Aorta (tissue), 5 donors: ENCODE measurements at regions not wholly inside any gene's neighbourhood (a gene's known extent, or its start where the extent isn't known, plus 50 kb on each side); places are given as distances from the start of the nearest gene placed in this dataset.

Experiments
- ATAC-seq: fragments of 200-7000 bp; cut with Tn5 transposase; one replicate; pipeline ENCODE4 v1.9.1; 2022; ENCODE audit warnings: moderate library complexity; ENCODE audit not compliant: low FRiP score
- DNase-seq, 2 donors: peaks; one replicate each; pipeline ENCODE4 v3.0.0-alpha.2; 2020
- H3K27ac ChIP-seq, 2 donors: one replicate each; pipeline ENCODE4 v1.5.1; 2013; ENCODE audit warnings: low read length in 2 of 2, mild to moderate bottlenecking in 2 of 2, moderate library complexity in 2 of 2, control low read depth in 1 of 2, inconsistent platforms in 1 of 2, low read depth in 1 of 2
- H3K27me3 ChIP-seq, 2 donors: one replicate each; pipeline ENCODE4 v1.6.1; 2013; ENCODE audit warnings: control low read depth in 1 of 2, low read length in 1 of 2, mild to moderate bottlenecking in 1 of 2, moderate library complexity in 1 of 2; ENCODE audit not compliant: insufficient read depth in 2 of 2, control insufficient read depth in 1 of 2
- H3K36me3 ChIP-seq, 2 donors: one replicate each; pipeline ENCODE4 v1.6.1; 2013; ENCODE audit warnings: control low read depth in 1 of 2, low read length in 1 of 2, mild to moderate bottlenecking in 1 of 2; ENCODE audit not compliant: insufficient read depth in 2 of 2, control insufficient read depth in 1 of 2
- H3K4me1 ChIP-seq, 2 donors: one replicate each; pipeline ENCODE4 v1.6.1; 2013; ENCODE audit warnings: low read length in 2 of 2, control low read depth in 1 of 2, mild to moderate bottlenecking in 1 of 2, moderate library complexity in 1 of 2; ENCODE audit not compliant: insufficient read depth in 2 of 2, control insufficient read depth in 1 of 2
- H3K4me3 ChIP-seq, 2 donors: one replicate each; pipeline ENCODE4 v1.5.1; 2013; ENCODE audit warnings: low read length in 2 of 2, control low read depth in 1 of 2, mild to moderate bottlenecking in 1 of 2
- H3K9me3 ChIP-seq: one replicate; pipeline ENCODE4 v1.6.1; 2013; ENCODE audit warnings: mild to moderate bottlenecking, low read length; ENCODE audit not compliant: control insufficient read depth
- WGBS, 2 donors: extraction: QIAGEN DNeasy Blood & Tissue Kit; methylation state at CpG; one replicate each; pipeline ENCODE4 v1.1.7; 2013; 5-methylcytosine and 5-hydroxymethylcytosine counted together
- intact Hi-C, 2 donors: fragments of 100-400 bp; cut with DNase I; formaldehyde crosslinking; loops; one replicate each; pipeline versions ENCODE4 v1.14.2 to v1.15.0; 2022
- donor health status: healthy with polysubstance abuse.
- donor health status: Bipolar disorder and iron deficiency.
- donor health status: DM: no; HTN: no; CAD: no.
- donor health status: DM: no; HTN: no; CAD: no.
- donor health status: DM: yes; HTN: yes; CAD: no.

DNA sequence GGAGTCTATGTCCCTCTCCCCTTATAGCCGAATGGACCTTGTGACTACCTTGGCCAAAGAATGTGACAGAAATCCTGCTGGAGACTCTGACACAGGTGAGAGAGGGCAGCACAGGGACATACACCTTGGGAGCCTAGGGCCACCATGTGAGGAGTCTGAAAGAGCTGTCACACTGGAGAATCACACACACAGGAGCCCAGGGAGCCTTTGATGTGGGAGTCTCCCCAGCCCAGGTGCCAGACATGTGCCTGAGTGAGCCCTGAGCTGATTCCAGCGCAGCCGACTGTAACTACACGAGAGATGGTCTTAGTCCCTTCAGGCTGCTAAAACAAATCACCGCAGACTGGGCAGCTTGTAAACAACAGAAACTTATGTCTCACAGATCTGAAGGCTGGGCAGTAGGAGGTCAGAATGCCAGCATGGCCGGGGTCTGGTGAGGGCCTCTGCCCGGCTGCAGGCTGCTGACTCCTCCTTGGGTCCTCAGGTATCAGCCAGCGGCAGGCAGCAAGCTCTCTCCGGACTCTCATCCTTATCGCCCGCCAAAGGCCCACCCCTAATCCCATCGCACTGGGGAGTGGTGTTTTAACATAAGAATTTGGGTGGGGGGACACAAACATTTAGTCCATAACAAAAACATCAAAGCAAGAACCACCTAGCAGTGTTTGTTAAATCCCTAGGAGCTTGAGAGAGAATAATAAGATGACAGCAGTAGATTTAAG is 63.8 kb upstream of the GPR45 start:
- H3K36me3 ChIP-seq: no peaks in the 10 kb centered on the region
- no peak for ATAC-seq
- H3K4me3 ChIP-seq: no peak overlapping the region
- no peaks in the 10 kb centered on the region for H3K4me1 ChIP-seq
- intact Hi-C loops: no loop called here
- no peaks in the 10 kb centered on the region for H3K27me3 ChIP-seq
- no peaks in the 10 kb centered on the region for H3K9me3 ChIP-seq
- WGBS, 2 donors: 25 to 30% methylated on average over 12 of the region's 12 CpGs
- no peak for DNase-seq
- H3K27ac ChIP-seq: no peak overlapping the region

DNA sequence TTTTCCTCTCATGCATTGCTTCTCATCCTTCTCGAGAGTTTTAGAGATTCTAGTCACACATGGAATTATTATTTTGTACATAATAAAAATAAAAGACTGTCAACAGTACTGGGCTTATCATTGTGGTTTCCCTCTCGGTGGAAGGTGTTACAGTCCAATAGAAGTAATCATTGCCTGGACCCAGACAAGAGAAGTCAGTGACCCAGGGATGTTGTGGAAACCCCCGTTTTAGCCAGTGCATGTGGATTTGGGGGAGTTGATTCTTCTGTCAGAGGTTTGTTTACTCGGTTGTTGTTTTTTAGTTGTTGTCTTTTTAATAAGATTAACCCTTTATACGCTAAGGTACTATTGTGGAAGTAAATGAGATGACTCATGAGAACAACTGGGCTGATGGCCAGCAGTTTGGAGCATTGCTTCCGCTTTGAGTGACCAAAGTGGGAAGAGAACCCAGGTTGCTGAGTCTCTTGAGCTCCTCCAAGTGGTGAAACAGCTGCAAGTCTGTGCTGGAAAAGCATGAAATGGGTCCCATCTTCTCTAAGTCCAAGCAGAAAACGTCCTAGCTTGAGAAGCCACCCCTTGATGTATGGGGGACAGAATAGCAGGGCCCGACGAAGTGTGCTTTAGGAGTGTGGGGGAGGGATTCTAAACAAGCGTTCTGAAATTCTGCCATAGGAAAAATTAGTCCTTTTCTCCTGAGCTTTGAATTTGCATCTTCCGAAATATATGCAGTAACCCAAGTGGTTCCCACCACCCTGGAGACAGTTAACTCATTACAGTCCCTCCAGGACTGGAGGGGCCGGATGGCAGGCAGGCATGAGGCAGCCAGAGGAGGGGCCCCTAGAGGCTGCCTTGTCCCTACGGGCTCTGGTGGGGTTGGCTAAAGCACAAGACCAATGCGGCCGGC is 61.8 kb upstream of the GPR45 start:
- 53 to 60% methylated on average over 15 of the region's 15 CpGs for WGBS, 2 donors
- peak in 1 of 2 donors; percentile 72 for DNase-seq
- no peaks in the 10 kb centered on the region for H3K27me3 ChIP-seq

DNA sequence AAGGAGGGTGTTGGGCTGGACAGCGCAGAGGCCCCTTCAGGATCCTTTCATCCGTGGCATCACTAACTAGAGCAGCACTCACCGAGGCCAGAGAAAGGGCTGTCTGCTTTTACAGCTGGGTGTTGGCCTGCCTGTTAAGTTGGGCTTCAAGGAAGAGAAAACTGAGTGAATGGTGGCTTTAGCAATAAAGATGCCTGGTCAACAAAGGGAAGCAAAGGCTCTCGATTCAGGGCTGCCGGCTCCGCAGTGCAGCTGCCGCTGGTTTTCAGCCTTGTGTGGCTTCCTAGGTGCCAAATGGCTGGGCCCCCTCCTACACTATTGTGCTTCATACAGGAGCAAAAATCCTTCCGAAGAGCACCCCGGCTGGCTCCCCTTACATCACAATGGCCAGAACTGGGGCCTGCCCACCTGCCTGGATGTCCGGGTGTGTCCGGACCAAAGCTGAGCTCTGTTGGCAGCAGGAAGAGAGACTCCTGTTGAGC is 61.0 kb upstream of the GPR45 start:
- no peaks in the 10 kb centered on the region for H3K27me3 ChIP-seq
- no peaks in the 10 kb centered on the region for H3K4me1 ChIP-seq
- H3K9me3 ChIP-seq: no peaks in the 10 kb centered on the region
- DNase-seq: no peak
- H3K36me3 ChIP-seq: no peaks in the 10 kb centered on the region
- H3K27ac ChIP-seq: no peak overlapping the region
- ATAC-seq: no peak
- H3K4me3 ChIP-seq: no peak overlapping the region
- 36 to 47% methylated on average over 11 of the region's 11 CpGs for WGBS, 2 donors
- intact Hi-C loops: no loop called here

More for the DNA sequence above, 61.8 kb upstream of the GPR45 start:
- no peak overlapping the region for H3K4me3 ChIP-seq
- H3K36me3 ChIP-seq: no peaks in the 10 kb centered on the region
- H3K9me3 ChIP-seq: no peaks in the 10 kb centered on the region
- H3K4me1 ChIP-seq: no peaks in the 10 kb centered on the region
- intact Hi-C loops: no loop called here
- no peak overlapping the region for H3K27ac ChIP-seq
- no peak for ATAC-seq

DNA sequence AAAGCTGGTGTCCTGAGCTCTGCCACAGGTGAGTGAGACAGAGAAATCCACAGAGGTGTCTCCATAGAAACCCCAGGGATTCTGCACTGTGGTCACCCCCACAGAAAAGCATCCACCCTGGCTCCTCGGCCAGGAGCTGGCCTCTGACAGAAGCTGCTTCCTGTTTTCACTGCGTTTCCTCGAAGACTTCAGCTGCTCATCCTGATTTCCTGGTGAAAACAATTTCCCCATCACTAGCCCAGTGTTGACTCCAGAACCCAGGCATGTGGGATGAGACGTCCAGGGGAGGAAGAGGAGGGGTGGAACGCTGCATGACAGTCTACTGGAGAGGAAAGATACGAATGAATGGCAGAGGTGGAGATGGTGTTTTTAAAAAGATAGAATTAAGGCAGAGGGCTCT is 60.3 kb upstream of the GPR45 start:
- intact Hi-C loops: no loop called here
- WGBS, 2 donors: 38 to 39% methylated on average over 6 of the region's 6 CpGs
- ATAC-seq (no peak), DNase-seq (no peak)
- Histone ChIP-seq H3K27me3 (no peaks in the 10 kb centered on the region), H3K36me3 (no peaks in the 10 kb centered on the region), H3K4me3 (no peak overlapping the region), H3K27ac (no peak overlapping the region), H3K4me1 (no peaks in the 10 kb centered on the region), H3K9me3 (no peaks in the 10 kb centered on the region)

DNA sequence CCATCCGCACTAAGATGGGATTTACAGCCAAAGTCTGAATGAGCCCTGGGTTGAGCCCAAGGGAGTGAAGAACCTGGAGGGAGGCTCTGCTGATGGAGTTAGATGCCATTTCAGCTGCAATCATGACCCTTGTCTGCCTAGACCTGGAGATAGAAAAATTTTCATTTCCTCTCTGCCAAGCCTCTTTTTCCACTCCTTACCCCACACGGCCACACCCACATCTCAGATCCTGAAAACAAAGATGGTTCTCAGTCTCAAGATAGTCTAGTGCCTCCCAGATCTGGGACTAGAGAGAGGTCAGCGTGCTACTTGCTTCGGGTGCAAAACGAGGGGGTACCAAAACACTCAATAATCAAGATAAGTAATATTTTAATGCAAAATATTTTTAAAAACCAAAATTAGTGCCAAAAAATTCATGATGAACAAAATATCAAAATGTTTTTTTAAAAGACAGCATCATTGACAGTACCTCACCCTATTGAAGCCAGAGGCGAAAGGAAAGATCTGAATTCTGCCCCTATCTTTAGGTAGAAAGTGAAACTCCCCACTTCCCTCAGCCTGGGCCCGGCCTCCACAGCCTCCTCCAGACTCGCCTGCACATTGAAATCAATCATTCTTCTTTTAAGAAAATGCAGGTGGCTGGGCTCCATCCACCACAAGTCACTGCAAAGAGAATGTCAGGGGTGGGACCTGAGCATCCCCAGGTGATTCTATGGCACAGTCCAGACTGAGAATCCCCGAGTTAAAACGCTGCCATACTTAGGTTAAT is 57.8 kb upstream of the GPR45 start:
- WGBS, 2 donors: 82 to 83% methylated on average over 10 of the region's 10 CpGs
- no peaks in the 10 kb centered on the region for H3K27me3 ChIP-seq
- intact Hi-C loops: no loop called here

DNA sequence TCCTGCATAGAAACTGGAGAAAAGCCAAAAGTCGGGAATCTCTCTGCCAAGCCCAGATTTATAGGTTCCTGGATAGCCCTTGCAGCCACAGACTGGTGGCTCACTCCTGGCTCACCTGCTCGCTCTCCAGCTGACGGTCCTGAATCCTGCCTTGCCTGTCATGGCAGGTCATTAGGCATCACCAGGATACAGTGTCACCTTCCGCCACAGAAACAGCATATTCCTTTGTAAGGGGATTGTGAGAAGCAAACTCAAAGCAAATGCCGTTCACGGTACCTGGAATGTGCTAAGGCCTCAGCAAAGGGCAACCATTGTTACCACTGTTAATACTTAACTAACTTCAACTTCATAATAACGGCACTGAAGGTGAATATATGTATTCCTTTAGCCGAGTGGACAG is 57.1 kb upstream of the GPR45 start:
- Histone ChIP-seq H3K4me3 (no peak overlapping the region), H3K27me3 (no peaks in the 10 kb centered on the region), H3K4me1 (no peaks in the 10 kb centered on the region), H3K36me3 (no peaks in the 10 kb centered on the region), H3K9me3 (no peaks in the 10 kb centered on the region), H3K27ac (no peak overlapping the region)
- no peak for DNase-seq
- 79 to 80% methylated on average over 8 of the region's 8 CpGs for WGBS, 2 donors
- no peak for ATAC-seq
- intact Hi-C loops: no loop called here

More for the DNA sequence above, 57.8 kb upstream of the GPR45 start:
- no peaks in the 10 kb centered on the region for H3K36me3 ChIP-seq
- no peak overlapping the region for H3K27ac ChIP-seq
- H3K4me1 ChIP-seq: no peaks in the 10 kb centered on the region
- no peak overlapping the region for H3K4me3 ChIP-seq
- H3K9me3 ChIP-seq: no peaks in the 10 kb centered on the region
- DNase-seq (no peak), ATAC-seq (no peak)

DNA sequence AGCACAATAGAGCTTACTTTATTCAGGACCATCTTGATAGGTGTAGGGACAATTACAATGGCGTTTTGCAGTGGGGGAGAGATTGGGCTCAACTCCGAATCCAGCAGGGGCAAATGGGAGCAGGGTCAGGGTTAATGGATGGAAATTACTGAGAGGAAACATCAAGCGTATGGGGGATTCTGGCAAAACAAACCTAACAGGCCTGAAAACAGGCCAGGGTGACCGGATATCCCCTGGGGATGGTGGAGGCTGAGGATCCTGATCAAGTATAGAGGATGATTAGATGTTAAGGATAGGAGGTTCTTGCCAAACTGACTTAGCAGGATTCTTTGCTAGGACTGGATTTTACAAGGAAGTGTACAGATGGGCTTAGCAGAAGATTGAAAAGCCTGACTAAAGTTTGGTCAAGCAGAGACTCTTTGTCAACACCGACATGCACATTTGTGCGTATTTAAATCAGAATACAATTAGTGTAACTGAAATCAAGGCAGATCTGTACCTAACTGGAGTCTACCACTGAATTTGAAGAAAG is 54.5 kb upstream of the GPR45 start:
- H3K4me1 ChIP-seq: no peaks in the 10 kb centered on the region
- no peak overlapping the region for H3K27ac ChIP-seq
- H3K36me3 ChIP-seq: no peaks in the 10 kb centered on the region
- H3K4me3 ChIP-seq: no peak overlapping the region
- WGBS, 2 donors: 59 to 71% methylated on average over 6 of the region's 6 CpGs
- no peaks in the 10 kb centered on the region for H3K27me3 ChIP-seq
- ATAC-seq: no peak
- no peak for DNase-seq
- intact Hi-C loops: no loop called here
- no peaks in the 10 kb centered on the region for H3K9me3 ChIP-seq

DNA sequence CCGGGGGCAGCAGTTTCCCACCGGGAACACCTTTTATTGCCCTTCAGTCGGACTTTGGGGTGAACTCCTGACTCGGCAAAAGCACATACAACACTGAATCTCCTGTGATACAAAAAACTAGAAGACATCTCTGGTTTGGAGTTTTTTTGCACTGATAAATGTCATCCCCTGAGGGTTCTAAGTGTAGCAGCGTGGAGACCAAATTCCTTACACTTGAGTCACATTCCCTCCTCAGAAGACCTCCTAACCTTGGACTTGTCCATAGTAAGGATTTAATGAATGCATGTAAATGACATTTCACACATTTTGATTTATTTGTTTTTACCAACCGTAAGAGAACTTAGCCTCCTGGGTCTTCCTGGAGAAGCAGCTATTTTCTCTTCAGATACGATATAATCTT is 54.0 kb upstream of the GPR45 start:
- Histone ChIP-seq H3K9me3 (no peaks in the 10 kb centered on the region), H3K27ac (no peak overlapping the region), H3K4me3 (no peak overlapping the region), H3K4me1 (no peaks in the 10 kb centered on the region), H3K27me3 (no peaks in the 10 kb centered on the region), H3K36me3 (no peaks in the 10 kb centered on the region)
- intact Hi-C loops: no loop called here
- ATAC-seq: no peak
- WGBS, 2 donors: 37 to 46% methylated on average over 7 of the region's 7 CpGs
- DNase-seq: no peak
